Astrocyte (in vitro differentiated cells and primary cell): ENCODE measurements at regions not wholly inside any gene's neighbourhood (a gene's known extent, or its start where the extent isn't known, plus 50 kb on each side); places are given as distances from the start of the nearest gene placed in this dataset.
"Not testable (repeated sequence)": the region's sequence is repeated elsewhere in the genome, so short reads cannot be mapped to it uniquely, and the experiment has no call there.

Source experiments
- DNase-seq: peaks from one replicate; pipeline ENCODE4 v3.0.0-alpha.2; 2010; ENCODE audit warnings: low read depth
- FAIRE-seq: peaks from 2 replicates; lab custom pipeline; 2011; peaks lifted over from hg19 to GRCh38; lab: Jason Lieb, UNC
- H2AFZ ChIP-seq: 2 replicates; pipeline ENCODE4 v1.6.0; 2012; ENCODE audit warnings: low read depth, low read length, inconsistent platforms
- H3K27ac ChIP-seq: 2 replicates; pipeline ENCODE4 v1.5.1; 2011; ENCODE audit warnings: low read depth, low read length, inconsistent platforms
- H3K27me3 ChIP-seq: 2 replicates; pipeline ENCODE4 v1.6.0; 2011; ENCODE audit warnings: low read length, inconsistent platforms; ENCODE audit not compliant: insufficient read depth
- H3K36me3 ChIP-seq: 2 replicates; pipeline ENCODE4 v1.5.1; 2011; ENCODE audit warnings: low read length, inconsistent platforms; ENCODE audit not compliant: insufficient read depth
- H3K4me1 ChIP-seq: 2 replicates; pipeline ENCODE4 v1.5.1; 2011; ENCODE audit warnings: low read length, inconsistent platforms; ENCODE audit not compliant: insufficient read depth
- H3K4me2 ChIP-seq: 2 replicates; pipeline ENCODE4 v1.6.0; 2012; ENCODE audit warnings: low read length, inconsistent platforms
- H3K4me3 ChIP-seq: 2 replicates; pipeline ENCODE4 v1.5.1; 2011; ENCODE audit warnings: low read depth, mild to moderate bottlenecking, low read length, inconsistent platforms; ENCODE audit not compliant: insufficient read depth
- H3K79me2 ChIP-seq: 2 replicates; pipeline ENCODE4 v1.6.0; 2012; ENCODE audit warnings: mild to moderate bottlenecking, low read length, inconsistent platforms; ENCODE audit not compliant: insufficient read depth
- H3K9ac ChIP-seq: 2 replicates; pipeline ENCODE4 v1.6.0; 2012; ENCODE audit warnings: mild to moderate bottlenecking, low read length, inconsistent platforms
- H3K9me3 ChIP-seq: 2 replicates; pipeline ENCODE4 v1.5.1; 2012; ENCODE audit warnings: low read depth, mild to moderate bottlenecking, low read length, inconsistent platforms; ENCODE audit not compliant: insufficient read depth
- H4K20me1 ChIP-seq: 2 replicates; pipeline ENCODE4 v1.6.0; 2012; ENCODE audit warnings: low read length, inconsistent platforms; ENCODE audit not compliant: insufficient read depth
- H3K27ac Mint-ChIP-seq: one replicate; pipeline ENCODE4 v1.8.0; 2021; ENCODE audit warnings: mild to moderate bottlenecking, mixed read lengths; ENCODE audit not compliant: unreplicated experiment
- H3K27me3 Mint-ChIP-seq: one replicate; pipeline ENCODE4 v1.8.0; 2021; ENCODE audit warnings: low read depth, mixed read lengths; ENCODE audit not compliant: unreplicated experiment
- H3K36me3 Mint-ChIP-seq: one replicate; pipeline ENCODE4 v1.8.0; 2021; ENCODE audit warnings: low read depth, mixed read lengths; ENCODE audit not compliant: unreplicated experiment
- H3K4me1 Mint-ChIP-seq: one replicate; pipeline ENCODE4 v1.8.0; 2021; ENCODE audit warnings: low read depth, mixed read lengths; ENCODE audit not compliant: unreplicated experiment
- H3K4me3 Mint-ChIP-seq: one replicate; pipeline ENCODE4 v1.8.0; 2021; ENCODE audit warnings: mild to moderate bottlenecking, moderate library complexity, mixed read lengths; ENCODE audit not compliant: unreplicated experiment
- H3K9me3 Mint-ChIP-seq: one replicate; pipeline ENCODE4 v1.8.0; 2021; ENCODE audit warnings: mild to moderate bottlenecking, mixed read lengths; ENCODE audit not compliant: unreplicated experiment
- EZH2 ChIP-seq: IDR thresholded peaks from 2 replicates; pipeline ENCODE4 v1.6.1; 2012; ENCODE audit warnings: mild to moderate bottlenecking, low read length, inconsistent platforms; ENCODE audit not compliant: insufficient read depth
- TF ChIP-seq, protein P1 (sequence below): IDR thresholded peaks from 2 replicates; pipeline ENCODE4 v1.5.1; 2011; ENCODE audit warnings: low read depth, mild to moderate bottlenecking, inconsistent platforms, low read length, moderate library complexity; ENCODE audit not compliant: insufficient read depth

DNA sequence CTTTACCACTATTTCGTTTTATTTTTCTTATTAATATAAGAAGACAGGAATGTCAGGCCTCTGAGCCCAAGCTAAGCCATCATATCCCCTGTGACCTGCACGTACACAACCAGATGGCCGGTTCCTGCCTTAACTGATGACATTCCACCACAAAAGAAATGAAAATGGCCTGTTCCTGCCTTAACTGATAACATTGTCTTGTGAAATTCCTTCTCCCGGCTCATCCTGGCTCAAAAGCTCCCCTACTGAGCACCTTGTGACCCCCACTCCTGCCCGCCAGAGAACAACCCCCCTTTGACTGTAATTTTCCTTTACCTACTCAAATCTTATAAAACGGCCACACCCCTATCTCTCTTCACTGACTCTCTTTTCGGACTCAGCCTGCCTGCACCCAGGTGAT lies 101.8 kb upstream of the UST start:
- not testable (repeated sequence) for H3K9ac ChIP-seq, H3K36me3 Mint-ChIP-seq, H3K27me3 ChIP-seq, H3K4me2 ChIP-seq, H4K20me1 ChIP-seq, H2AFZ ChIP-seq, FAIRE-seq, H3K27me3 Mint-ChIP-seq, DNase-seq, H3K27ac ChIP-seq, H3K36me3 ChIP-seq, H3K79me2 ChIP-seq, H3K9me3 ChIP-seq, H3K4me3 ChIP-seq, H3K27ac Mint-ChIP-seq, H3K4me3 Mint-ChIP-seq, H3K4me1 Mint-ChIP-seq, H3K4me1 ChIP-seq, H3K9me3 Mint-ChIP-seq

DNA sequence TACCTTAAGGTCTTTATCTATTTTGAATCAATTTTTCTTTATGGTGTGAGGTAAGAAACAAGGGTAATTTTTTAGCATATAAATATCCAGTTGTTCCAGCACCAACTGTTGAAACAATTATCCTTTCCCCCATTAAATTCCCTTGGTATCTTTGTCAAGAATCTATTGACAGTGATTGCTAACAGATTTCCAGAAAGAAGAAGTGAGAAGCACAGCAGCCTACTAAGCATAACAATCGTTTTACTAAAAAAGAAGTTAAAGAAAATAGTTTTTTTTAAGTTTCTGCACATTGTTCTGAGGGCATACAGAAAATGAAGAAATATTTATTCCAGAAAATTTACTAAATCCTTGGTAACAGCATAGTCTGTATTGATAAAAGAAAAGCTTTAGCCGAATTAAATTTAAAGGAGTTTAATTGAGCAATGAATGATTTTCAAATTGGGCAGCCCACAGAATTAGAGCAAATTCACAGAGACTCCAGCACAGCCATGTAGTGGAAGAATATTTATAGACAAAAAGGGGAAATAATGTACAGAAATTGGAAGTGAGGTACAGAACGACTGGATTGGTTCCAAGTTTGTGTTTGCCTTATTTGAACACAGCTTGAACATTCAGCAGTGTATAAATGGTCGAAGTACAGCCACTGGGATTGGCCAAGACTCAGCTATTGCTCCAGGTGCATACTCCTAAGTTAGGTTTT lies 97.9 kb upstream of the UST start:
- Mint-ChIP-seq H3K4me3 (no peak overlapping the region), H3K36me3 (no peaks in the 10 kb centered on the region), H3K27ac (no peak overlapping the region), H3K9me3 (peaks cover 4% of the 10 kb centered on the region), H3K4me1 (peaks cover 4% of the 10 kb centered on the region), H3K27me3 (no peaks in the 10 kb centered on the region)
- TF ChIP-seq, protein P1, sequence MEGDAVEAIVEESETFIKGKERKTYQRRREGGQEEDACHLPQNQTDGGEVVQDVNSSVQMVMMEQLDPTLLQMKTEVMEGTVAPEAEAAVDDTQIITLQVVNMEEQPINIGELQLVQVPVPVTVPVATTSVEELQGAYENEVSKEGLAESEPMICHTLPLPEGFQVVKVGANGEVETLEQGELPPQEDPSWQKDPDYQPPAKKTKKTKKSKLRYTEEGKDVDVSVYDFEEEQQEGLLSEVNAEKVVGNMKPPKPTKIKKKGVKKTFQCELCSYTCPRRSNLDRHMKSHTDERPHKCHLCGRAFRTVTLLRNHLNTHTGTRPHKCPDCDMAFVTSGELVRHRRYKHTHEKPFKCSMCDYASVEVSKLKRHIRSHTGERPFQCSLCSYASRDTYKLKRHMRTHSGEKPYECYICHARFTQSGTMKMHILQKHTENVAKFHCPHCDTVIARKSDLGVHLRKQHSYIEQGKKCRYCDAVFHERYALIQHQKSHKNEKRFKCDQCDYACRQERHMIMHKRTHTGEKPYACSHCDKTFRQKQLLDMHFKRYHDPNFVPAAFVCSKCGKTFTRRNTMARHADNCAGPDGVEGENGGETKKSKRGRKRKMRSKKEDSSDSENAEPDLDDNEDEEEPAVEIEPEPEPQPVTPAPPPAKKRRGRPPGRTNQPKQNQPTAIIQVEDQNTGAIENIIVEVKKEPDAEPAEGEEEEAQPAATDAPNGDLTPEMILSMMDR, result no peak
- TF ChIP-seq EZH2, result no peak
- Histone ChIP-seq H3K27me3 (no peaks in the 10 kb centered on the region), H3K27ac (no peak overlapping the region), H3K36me3 (no peaks in the 10 kb centered on the region), H3K4me2 (no peak overlapping the region), H3K4me3 (no peak overlapping the region), H4K20me1 (no peaks in the 10 kb centered on the region), H3K9ac (no peak overlapping the region), H3K79me2 (no peaks in the 10 kb centered on the region), H3K9me3 (peaks cover 5% of the 10 kb centered on the region), H2AFZ (no peak overlapping the region), H3K4me1 (no peaks in the 10 kb centered on the region)
- FAIRE-seq (no peak), DNase-seq (no peak)

DNA sequence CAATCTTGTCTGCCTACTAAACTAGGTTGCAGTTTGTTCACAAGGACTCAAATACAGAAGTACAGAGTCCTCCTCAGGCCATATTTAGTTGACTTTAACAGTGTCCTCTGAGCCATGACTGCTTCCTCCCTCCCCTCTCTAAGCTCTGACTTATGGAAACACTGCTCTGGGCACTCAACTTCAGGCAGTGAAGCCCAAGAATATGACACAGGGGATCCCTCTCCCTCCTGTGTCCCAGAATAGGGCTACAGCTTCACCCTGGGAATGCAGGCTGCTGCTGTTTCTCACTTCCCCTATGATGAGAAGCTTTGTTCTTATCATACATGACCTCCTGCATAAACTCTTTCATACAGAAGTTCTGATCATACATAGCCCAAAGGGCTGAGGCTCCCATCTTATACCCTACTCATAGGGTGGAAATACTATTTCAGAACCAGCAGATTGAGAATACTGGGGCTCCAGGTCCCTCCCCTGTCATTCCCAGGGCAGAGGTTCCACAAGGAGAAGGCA lies 97.3 kb upstream of the UST start:
- Histone ChIP-seq H3K27ac (no peak overlapping the region), H3K9ac (no peak overlapping the region), H3K79me2 (no peaks in the 10 kb centered on the region), H3K4me3 (no peak overlapping the region), H3K4me1 (no peaks in the 10 kb centered on the region), H3K36me3 (no peaks in the 10 kb centered on the region), H3K4me2 (no peak overlapping the region), H2AFZ (no peak overlapping the region), H3K27me3 (no peaks in the 10 kb centered on the region), H3K9me3 (peaks cover 5% of the 10 kb centered on the region), H4K20me1 (no peaks in the 10 kb centered on the region)
- peaks cover 4% of the 10 kb centered on the region for H3K4me1 Mint-ChIP-seq
- H3K27ac Mint-ChIP-seq, result no peak overlapping the region
- DNase-seq, result no peak
- no peaks in the 10 kb centered on the region for H3K36me3 Mint-ChIP-seq
- H3K4me3 Mint-ChIP-seq, result no peak overlapping the region
- H3K9me3 Mint-ChIP-seq, result peaks cover 4% of the 10 kb centered on the region
- no peak for FAIRE-seq
- no peaks in the 10 kb centered on the region for H3K27me3 Mint-ChIP-seq
- no peak for TF ChIP-seq EZH2
- TF ChIP-seq, protein P1, result no peak
